ENCODE measurements at regions not wholly inside any gene's neighbourhood (a gene's known extent, or its start where the extent isn't known, plus 50 kb on each side); places are given as distances from the start of the nearest gene placed in this dataset.

- Histone ChIP-seq H3K9me3 (replicated peaks; ENCODE audit: control insufficient read depth, insufficient read depth, low read length) (peaks cover 4% of the 10 kb centered on the region; the same call in 2 of the 3 replicates), H3K4me2 (ENCODE audit: control insufficient read depth, insufficient read depth) (no peak overlapping the region), H3K4me3 (no peak overlapping the region), H4K20me1 (ENCODE audit: control insufficient read depth, insufficient read depth) (no peaks in the 10 kb centered on the region), H3K36me3 (ENCODE audit: control insufficient read depth in 2 of 2, insufficient read depth in 2 of 2, low read length in 1 of 2) (no peaks in the 10 kb centered on the region), H2AFZ (ENCODE audit: control insufficient read depth, low read depth, low read length) (no peak overlapping the region), H3K27ac (ENCODE audit: control insufficient read depth, insufficient read depth) (no peak overlapping the region), H3K9ac (ENCODE audit: control insufficient read depth, insufficient read depth, low read length) (no peak overlapping the region), H3K79me2 (ENCODE audit: control insufficient read depth, insufficient read depth, low read length) (no peaks in the 10 kb centered on the region), H3K4me1 (ENCODE audit: control insufficient read depth, insufficient read depth, low read length) (no peaks in the 10 kb centered on the region), H3K27me3 (replicated peaks in 1 of 2; ENCODE audit: control insufficient read depth in 2 of 2, insufficient read depth in 2 of 2, low read length in 1 of 2) (no peaks in the 10 kb centered on the region)
- RAD21 ChIA-PET (ENCODE audit: unreplicated experiment), result no interaction called here
- DNase-seq (ENCODE audit: low read depth, low spot score) (no peak), FAIRE-seq (no peak), ATAC-seq (no peak)
- TF ChIP-seq ELK1 (IDR thresholded peaks at IDR 0.05; ENCODE audit: low read depth, low read length), result no peak
- TF ChIP-seq GABPA (IDR thresholded peaks at IDR 0.05; ENCODE audit: low read depth), result no peak
- in situ Hi-C loops (cut with MboI), result no loop called here
- CTCF ChIA-PET, result no interaction called here
- SMC1A ChIA-PET (ENCODE audit: uncharacterized antibody, unreplicated experiment), result no interaction called here
- WGBS (ENCODE audit: insufficient coverage, insufficient replicate concordance, low lambda C conversion rate, missing lambda C conversion rate), result 25% methylated on average over 2 of the region's 2 CpGs
- no TSS peak for BruUV-seq (replicated peaks)
- intact Hi-C loops (cut with micrococcal nuclease; ENCODE audit: unreplicated experiment), result no loop called here
- POLR2A ChIA-PET, result no interaction called here
Observed at GRCh38 chr2:217328622-217328978, 468.7 kb upstream of the TNP1 start.

DNA sequence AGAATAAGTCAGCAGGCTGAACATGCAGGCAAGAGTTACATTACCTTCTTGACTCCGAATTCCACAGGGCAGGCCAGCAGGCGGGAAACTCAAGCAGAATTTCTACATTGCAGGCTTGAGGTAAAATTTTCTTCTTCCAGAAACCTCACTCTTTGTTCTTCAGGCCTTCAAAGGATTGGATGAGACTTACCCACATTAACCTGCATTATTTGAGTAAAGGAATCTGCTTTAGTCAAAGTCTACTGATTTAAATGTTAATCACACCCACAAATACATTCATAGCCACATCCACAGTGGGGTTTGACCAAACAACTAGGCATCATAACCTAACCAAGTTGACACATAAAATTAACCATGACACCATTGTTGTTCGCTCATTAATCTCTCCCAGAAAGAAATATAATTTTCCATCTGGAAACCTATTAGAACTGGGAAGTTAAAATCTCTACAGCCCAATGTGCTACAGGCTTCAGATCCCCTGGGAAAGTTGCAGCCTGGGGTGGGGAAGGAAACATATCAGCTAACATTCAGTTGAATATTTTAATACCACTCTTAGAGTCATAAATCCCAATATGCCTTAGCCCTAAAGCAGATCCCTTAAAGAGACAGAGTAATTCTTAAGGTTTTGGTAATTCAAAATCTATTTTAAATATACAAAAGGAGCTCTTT is 468.2 kb upstream of the TNP1 start:
- no peak for DNase-seq (ENCODE audit: low read depth, low spot score)
- Histone ChIP-seq H4K20me1 (ENCODE audit: control insufficient read depth, insufficient read depth) (no peaks in the 10 kb centered on the region), H2AFZ (ENCODE audit: control insufficient read depth, low read depth, low read length) (no peak overlapping the region), H3K4me1 (ENCODE audit: control insufficient read depth, insufficient read depth, low read length) (no peaks in the 10 kb centered on the region), H3K79me2 (ENCODE audit: control insufficient read depth, insufficient read depth, low read length) (no peaks in the 10 kb centered on the region), H3K9ac (ENCODE audit: control insufficient read depth, insufficient read depth, low read length) (no peak overlapping the region), H3K9me3 (replicated peaks; ENCODE audit: control insufficient read depth, insufficient read depth, low read length) (peaks cover 4% of the 10 kb centered on the region; the same call in 2 of the 3 replicates), H3K4me2 (ENCODE audit: control insufficient read depth, insufficient read depth) (no peak overlapping the region), H3K27ac (ENCODE audit: control insufficient read depth, insufficient read depth) (no peak overlapping the region), H3K27me3 (replicated peaks in 1 of 2; ENCODE audit: control insufficient read depth in 2 of 2, insufficient read depth in 2 of 2, low read length in 1 of 2) (no peaks in the 10 kb centered on the region), H3K4me3 (no peak overlapping the region), H3K36me3 (ENCODE audit: control insufficient read depth in 2 of 2, insufficient read depth in 2 of 2, low read length in 1 of 2) (no peaks in the 10 kb centered on the region)
- CTCF ChIA-PET, result no interaction called here
- SMC1A ChIA-PET (ENCODE audit: uncharacterized antibody, unreplicated experiment), result no interaction called here
- no peak for ATAC-seq
- in situ Hi-C loops (cut with MboI) (no loop called here), intact Hi-C loops (cut with micrococcal nuclease; ENCODE audit: unreplicated experiment) (no loop called here)
- FAIRE-seq, result no peak
- BruUV-seq (replicated peaks), result no TSS peak
- WGBS (ENCODE audit: insufficient coverage, insufficient replicate concordance, low lambda C conversion rate, missing lambda C conversion rate), result 3% methylated on average over 3 of the region's 3 CpGs
- RAD21 ChIA-PET (ENCODE audit: unreplicated experiment), result no interaction called here
- POLR2A ChIA-PET, result no interaction called here
- TF ChIP-seq E2F4 (IDR thresholded peaks at IDR 0.05; ENCODE audit: low read depth, low read length), result no peak
- TF ChIP-seq, protein P1, sequence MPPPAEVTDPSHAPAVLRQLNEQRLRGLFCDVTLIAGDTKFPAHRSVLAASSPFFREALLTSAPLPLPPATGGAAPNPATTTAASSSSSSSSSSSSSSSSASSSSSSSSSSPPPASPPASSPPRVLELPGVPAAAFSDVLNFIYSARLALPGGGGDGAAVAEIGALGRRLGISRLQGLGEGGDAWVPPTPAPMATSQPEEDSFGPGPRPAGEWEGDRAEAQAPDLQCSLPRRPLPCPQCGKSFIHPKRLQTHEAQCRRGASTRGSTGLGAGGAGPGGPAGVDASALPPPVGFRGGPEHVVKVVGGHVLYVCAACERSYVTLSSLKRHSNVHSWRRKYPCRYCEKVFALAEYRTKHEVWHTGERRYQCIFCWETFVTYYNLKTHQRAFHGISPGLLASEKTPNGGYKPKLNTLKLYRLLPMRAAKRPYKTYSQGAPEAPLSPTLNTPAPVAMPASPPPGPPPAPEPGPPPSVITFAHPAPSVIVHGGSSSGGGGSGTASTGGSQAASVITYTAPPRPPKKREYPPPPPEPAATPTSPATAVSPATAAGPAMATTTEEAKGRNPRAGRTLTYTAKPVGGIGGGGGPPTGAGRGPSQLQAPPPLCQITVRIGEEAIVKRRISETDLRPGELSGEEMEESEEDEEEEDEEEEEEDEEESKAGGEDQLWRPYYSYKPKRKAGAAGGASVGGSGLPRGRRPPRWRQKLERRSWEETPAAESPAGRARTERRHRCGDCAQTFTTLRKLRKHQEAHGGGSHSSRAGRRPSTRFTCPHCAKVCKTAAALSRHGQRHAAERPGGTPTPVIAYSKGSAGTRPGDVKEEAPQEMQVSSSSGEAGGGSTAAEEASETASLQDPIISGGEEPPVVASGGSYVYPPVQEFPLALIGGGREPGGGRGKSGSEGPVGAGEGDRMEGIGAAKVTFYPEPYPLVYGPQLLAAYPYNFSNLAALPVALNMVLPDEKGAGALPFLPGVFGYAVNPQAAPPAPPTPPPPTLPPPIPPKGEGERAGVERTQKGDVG (CRISPR knock-in tag; IDR thresholded peaks at IDR 0.05), result no peak
- no peak for TF ChIP-seq ZNF274 (IDR thresholded peaks at IDR 0.05; ENCODE audit: insufficient read depth, insufficient read length)
- no peak for TF ChIP-seq STAT3 (IDR thresholded peaks at IDR 0.05; ENCODE audit: low read depth, low read length)
- no peak for TF ChIP-seq MYC (IDR thresholded peaks at IDR 0.05; ENCODE audit: insufficient read depth, insufficient read length, insufficient replicate concordance, low read length, severe bottlenecking)
- TF ChIP-seq KDM1A (IDR thresholded peaks at IDR 0.05; ENCODE audit: borderline replicate concordance), result no peak
- TF ChIP-seq PML (IDR thresholded peaks at IDR 0.05; ENCODE audit: low read length), result no peak
- no peak for TF ChIP-seq MTA2 (IDR thresholded peaks at IDR 0.05; ENCODE audit: low read depth)

Data from GM12878 (cell line).